HepG2 (cell line): ENCODE measurements at regions not wholly inside any gene's neighbourhood (a gene's known extent, or its start where the extent isn't known, plus 50 kb on each side); places are given as distances from the start of the nearest gene placed in this dataset.

Source experiments
- ATAC-seq: fragments of 200-7000 bp; cut with Tn5 transposase; 3 replicates; pipeline ENCODE4 v1.9.1; 2020; ENCODE audit warnings: mild to moderate bottlenecking, moderate library complexity
- BruUV-seq: library from RNA; stranded (reverse); fragments of 400-500 nt; replicated peaks from 2 replicates; lab custom pipeline; 2021; lab: Mats Ljungman, UMichigan
- CTCF ChIA-PET: fragments of 300-600 bp; formaldehyde crosslinking; extraction: SDS; loops from one replicate; lab custom pipeline; 2021; ENCODE audit warnings: low total read pairs, inconsistent platforms, low intra/inter-chr PET ratio; lab: Yijun Ruan, JAX
- POLR2A ChIA-PET: fragments of 350-600 bp; sonication (Branson Sonifier 250); formaldehyde crosslinking; loops from one replicate; lab custom pipeline; 2020; ENCODE audit warnings: antibody characterized with exemption, inconsistent platforms; lab: Yijun Ruan, JAX
- DNase-seq: peaks from one replicate; pipeline ENCODE4 v3.0.0-alpha.2; 2015; ENCODE audit warnings: low spot score
- FAIRE-seq: peaks from 3 replicates; lab custom pipeline; 2011; peaks lifted over from hg19 to GRCh38; lab: Jason Lieb, UNC
- H2AFZ ChIP-seq: one replicate; pipeline ENCODE4 v1.6.1; 2011; ENCODE audit warnings: low read length, inconsistent platforms
- H3K27ac ChIP-seq: fragments of 300-600 bp; 3 replicates; pipeline ENCODE4 v1.8.0; 2011; ENCODE audit warnings: mixed run types, mild to moderate bottlenecking, mixed read lengths, low read length, inconsistent platforms; ENCODE audit not compliant: insufficient read depth; ENCODE audit errors: extremely low read length
- H3K27me3 ChIP-seq, 2 experiments: fragments of 200-600 bp in 1 of 2; 2 replicates in 1 of 2; 3 replicates in 1 of 2; pipeline versions ENCODE4 v1.6.0 to v1.8.0; 2011; ENCODE audit warnings: low read length in 2 of 2, mild to moderate bottlenecking in 2 of 2, moderate library complexity in 2 of 2, inconsistent platforms in 1 of 2; ENCODE audit not compliant: insufficient read depth in 2 of 2, control insufficient read depth in 1 of 2
- H3K36me3 ChIP-seq, 2 experiments: fragments of 200-600 bp in 1 of 2; replicated peaks in 1 of 2; 2 replicates in 1 of 2; 3 replicates in 1 of 2; pipeline versions ENCODE4 v1.5.1 to v1.8.0; 2011; ENCODE audit warnings: low read length in 2 of 2, inconsistent platforms in 1 of 2; ENCODE audit not compliant: insufficient read depth in 2 of 2, control insufficient read depth in 1 of 2
- H3K4me1 ChIP-seq: 2 replicates; pipeline ENCODE4 v1.5.1; 2012; ENCODE audit warnings: low read length, inconsistent platforms; ENCODE audit not compliant: insufficient read depth
- H3K4me2 ChIP-seq: 2 replicates; pipeline ENCODE4 v1.6.0; 2011; ENCODE audit warnings: low read depth, low read length, inconsistent platforms
- H3K4me3 ChIP-seq, 3 experiments: fragments of 200-600 bp in 1 of 3; sonication (generic), shearing (Covaris generic) in 1 of 3; replicated peaks in 1 of 3; 2 replicates each; pipeline ENCODE4 v1.5.1; 2011 to 2016; ENCODE audit warnings: low read length in 3 of 3, inconsistent platforms in 2 of 3, low read depth in 2 of 3, mild to moderate bottlenecking in 2 of 3, control low read depth in 1 of 3, mixed read lengths in 1 of 3; ENCODE audit not compliant: insufficient read depth in 1 of 3
- H3K79me2 ChIP-seq: one replicate; pipeline ENCODE4 v1.6.1; 2011; ENCODE audit warnings: low read length, inconsistent platforms; ENCODE audit not compliant: insufficient read depth
- H3K9ac ChIP-seq: 2 replicates; pipeline ENCODE4 v1.6.0; 2011; ENCODE audit warnings: mild to moderate bottlenecking, low read depth, low read length, inconsistent platforms; ENCODE audit not compliant: insufficient read depth
- H3K9me3 ChIP-seq: 2 replicates; pipeline ENCODE4 v1.5.1; 2012; ENCODE audit warnings: mild to moderate bottlenecking, low read length
- H4K20me1 ChIP-seq: 2 replicates; pipeline ENCODE4 v1.6.0; 2011; ENCODE audit warnings: inconsistent platforms, mild to moderate bottlenecking, low read length, moderate library complexity; ENCODE audit not compliant: insufficient read depth
- ARID4A ChIP-seq: sonication (generic); formaldehyde crosslinking; IDR thresholded peaks from 2 replicates; pipeline ENCODE4 v1.5.0; 2020; ENCODE audit warnings: mild to moderate bottlenecking, missing genetic modification reagents, borderline replicate concordance
- FOXC1 ChIP-seq: sonication (generic); formaldehyde crosslinking; IDR thresholded peaks from 2 replicates; pipeline ENCODE4 v1.8.0; 2022; ENCODE audit warnings: mild to moderate bottlenecking, missing genetic modification reagents, borderline replicate concordance
- ZNF24 ChIP-seq: fragments of 450-650 bp; IDR thresholded peaks from 2 replicates; pipeline ENCODE4 v1.6.1; 2017; ENCODE audit warnings: antibody characterized with exemption, mild to moderate bottlenecking
- ZNF609 ChIP-seq: sonication (generic); formaldehyde crosslinking; IDR thresholded peaks from 2 replicates; pipeline ENCODE4 v1.4.0; 2020; ENCODE audit warnings: mild to moderate bottlenecking, missing genetic modification reagents, borderline replicate concordance
- WGBS: methylation state at CpG from one replicate; pipeline ENCODE4 v1.1.6; 2017; ENCODE audit warnings: low lambda C conversion rate; 5-methylcytosine and 5-hydroxymethylcytosine counted together
- in situ Hi-C: cut with HindIII; loops from 2 replicates; pipeline ENCODE4 v1.10.0; 2017; ENCODE audit warnings: low pct_unique_long_range_greater_than_20kb; ENCODE audit not compliant: extremely low pct_ligation_motif_present
- intact Hi-C: fragments of 100-400 bp; cut with micrococcal nuclease; formaldehyde crosslinking; loops from one replicate; pipeline ENCODE4 v1.10.0; 2022; ENCODE audit not compliant: unreplicated experiment

- H3K4me1 ChIP-seq = no peaks in the 10 kb centered on the region
- TF ChIP-seq ARID4A = no peak
- TF ChIP-seq ZNF24 = no peak
- no peak for TF ChIP-seq ZNF609 (CRISPR knock-in tag)
- TF ChIP-seq FOXC1 (CRISPR knock-in tag) = no peak
- TF ChIP-seq, all 625 proteins: peak for 0
- H4K20me1 ChIP-seq = no peaks in the 10 kb centered on the region
- peaks cover 1 to 3% of the 10 kb centered on the region in 2 experiments; a peak in 2 of 5 replicates for H3K27me3 ChIP-seq
- no peaks in the 10 kb centered on the region for H3K9me3 ChIP-seq
- ChIA-PET CTCF (no interaction called here), POLR2A (no interaction called here)
- no TSS peak for BruUV-seq
- WGBS = 19% methylated on average over 4 of the region's 4 CpGs
- intact Hi-C loops = no loop called here
- no peak overlapping the region for H3K27ac ChIP-seq
- FAIRE-seq (no peak), ATAC-seq (no peak), DNase-seq (no peak)
- in situ Hi-C loops = no loop called here
- no peak overlapping the region for H2AFZ ChIP-seq
- no peaks in the 10 kb centered on the region for H3K36me3 ChIP-seq
- no peak overlapping the region for H3K4me2 ChIP-seq
- H3K9ac ChIP-seq = no peak overlapping the region
- no peaks in the 10 kb centered on the region for H3K79me2 ChIP-seq
- H3K4me3 ChIP-seq = no peak overlapping the region
These were observed 226.9 kb downstream of the SNX19 start for GRCh38 chr11:130689222-130689908.
